ENCODE measurements at regions not wholly inside any gene's neighbourhood (a gene's known extent, or its start where the extent isn't known, plus 50 kb on each side); places are given as distances from the start of the nearest gene placed in this dataset.

DNA sequence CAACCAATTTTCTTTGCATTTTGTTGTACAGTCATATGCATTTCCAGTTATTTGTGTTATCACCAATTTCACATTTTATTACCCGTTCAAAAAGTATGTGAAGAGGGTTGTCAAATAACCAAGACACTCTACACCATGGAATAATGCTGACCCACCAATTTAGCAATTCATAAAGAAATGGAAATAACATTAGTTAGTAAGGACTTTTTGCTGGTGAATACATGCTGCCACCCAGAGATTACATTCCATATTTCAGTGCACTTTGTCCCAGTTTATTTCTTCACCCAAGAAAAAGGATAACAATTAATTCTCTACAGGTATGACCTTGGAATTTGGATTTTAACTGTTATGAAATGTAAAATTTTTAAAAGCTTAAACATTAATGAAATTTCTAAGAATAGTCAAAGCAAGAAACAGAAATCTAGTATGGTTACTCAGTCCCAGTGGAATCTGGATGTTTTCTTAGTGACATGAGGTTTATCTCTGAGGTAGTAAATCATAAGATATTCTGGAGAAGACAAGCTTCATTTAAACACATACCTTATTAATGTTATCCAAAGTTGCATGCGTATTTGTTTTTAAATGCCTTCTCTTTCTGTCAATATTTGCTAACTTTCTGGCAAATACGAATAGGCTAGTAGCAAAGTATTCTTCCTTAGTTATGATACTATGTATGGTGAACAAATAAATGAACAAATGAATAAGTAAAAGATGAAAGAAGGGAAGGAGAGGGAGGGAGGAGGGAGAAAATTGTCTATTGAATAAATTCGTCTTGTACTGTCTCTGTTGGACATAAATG lies 100.6 kb downstream of the CETN3 start:
- no peak overlapping the region for H3K27ac ChIP-seq (ENCODE audit: low read depth, low read length)
- CTCF ChIA-PET = no interaction called here
- TF ChIP-seq, protein P1, sequence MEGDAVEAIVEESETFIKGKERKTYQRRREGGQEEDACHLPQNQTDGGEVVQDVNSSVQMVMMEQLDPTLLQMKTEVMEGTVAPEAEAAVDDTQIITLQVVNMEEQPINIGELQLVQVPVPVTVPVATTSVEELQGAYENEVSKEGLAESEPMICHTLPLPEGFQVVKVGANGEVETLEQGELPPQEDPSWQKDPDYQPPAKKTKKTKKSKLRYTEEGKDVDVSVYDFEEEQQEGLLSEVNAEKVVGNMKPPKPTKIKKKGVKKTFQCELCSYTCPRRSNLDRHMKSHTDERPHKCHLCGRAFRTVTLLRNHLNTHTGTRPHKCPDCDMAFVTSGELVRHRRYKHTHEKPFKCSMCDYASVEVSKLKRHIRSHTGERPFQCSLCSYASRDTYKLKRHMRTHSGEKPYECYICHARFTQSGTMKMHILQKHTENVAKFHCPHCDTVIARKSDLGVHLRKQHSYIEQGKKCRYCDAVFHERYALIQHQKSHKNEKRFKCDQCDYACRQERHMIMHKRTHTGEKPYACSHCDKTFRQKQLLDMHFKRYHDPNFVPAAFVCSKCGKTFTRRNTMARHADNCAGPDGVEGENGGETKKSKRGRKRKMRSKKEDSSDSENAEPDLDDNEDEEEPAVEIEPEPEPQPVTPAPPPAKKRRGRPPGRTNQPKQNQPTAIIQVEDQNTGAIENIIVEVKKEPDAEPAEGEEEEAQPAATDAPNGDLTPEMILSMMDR (IDR thresholded peaks at IDR 0.05; ENCODE audit: low read depth, low read length) = no peak

DNA sequence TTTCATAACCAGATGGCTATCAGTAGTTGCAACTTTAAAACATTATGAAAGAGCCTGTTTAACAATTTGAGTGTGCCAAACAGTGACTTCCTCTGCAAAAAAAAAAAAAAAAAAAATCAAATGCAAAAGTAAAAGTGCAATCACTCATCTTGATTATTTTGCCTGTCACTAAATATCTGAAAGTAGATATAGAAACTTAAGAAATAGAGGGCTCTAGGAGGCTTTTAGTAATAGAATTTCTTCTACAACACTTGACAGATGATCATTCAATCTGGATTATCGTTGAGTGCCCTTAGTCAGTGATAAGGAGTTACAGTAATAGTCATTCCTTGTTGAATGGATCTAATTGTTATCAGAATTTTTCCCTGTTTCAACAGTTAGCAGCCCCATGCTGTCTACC lies 101.8 kb downstream of the CETN3 start:
- DNase-seq (ENCODE audit: low read depth, low spot score) = no peak
- Histone ChIP-seq H3K9me3 (ENCODE audit: control insufficient read depth, insufficient read depth, low read length) (no peaks in the 10 kb centered on the region), H3K27ac (ENCODE audit: low read depth, low read length) (no peak overlapping the region), H3K27me3 (ENCODE audit: control insufficient read depth, insufficient read depth, low read length) (no peaks in the 10 kb centered on the region), H3K4me3 (ENCODE audit: low read depth, low read length) (no peak overlapping the region)
- ChIA-PET CTCF (no interaction called here), POLR2A (no interaction called here)
- TF ChIP-seq, protein P1 (IDR thresholded peaks at IDR 0.05; ENCODE audit: low read depth, low read length) = no peak

More for the DNA sequence above, 100.6 kb downstream of the CETN3 start:
- POLR2A ChIA-PET = no interaction called here
- Histone ChIP-seq H3K27me3 (ENCODE audit: control insufficient read depth, insufficient read depth, low read length) (no peaks in the 10 kb centered on the region), H3K4me3 (ENCODE audit: low read depth, low read length) (no peak overlapping the region), H3K9me3 (ENCODE audit: control insufficient read depth, insufficient read depth, low read length) (no peaks in the 10 kb centered on the region)
- no peak for DNase-seq (ENCODE audit: low read depth, low spot score)

DNA sequence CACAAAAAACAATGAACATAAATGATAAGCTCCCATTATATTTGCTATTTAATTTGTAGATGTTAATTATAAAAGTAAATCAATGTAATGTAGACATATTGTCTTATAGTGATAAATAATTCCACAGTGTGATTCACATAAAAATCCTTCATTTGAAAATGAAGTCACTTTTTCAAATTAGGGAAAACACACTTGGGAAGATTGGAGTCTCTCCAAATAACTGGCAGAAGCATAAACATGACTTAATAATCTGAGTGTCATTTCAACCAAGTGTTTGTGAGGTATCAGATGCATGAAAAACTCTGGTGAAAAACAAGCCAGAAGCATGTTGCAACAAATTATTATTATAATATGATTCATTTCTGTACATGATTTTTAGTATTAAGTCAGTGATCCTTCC lies 102.2 kb downstream of the CETN3 start:
- ChIA-PET POLR2A (no interaction called here), CTCF (no interaction called here)
- Histone ChIP-seq H3K27ac (ENCODE audit: low read depth, low read length) (no peak overlapping the region), H3K27me3 (ENCODE audit: control insufficient read depth, insufficient read depth, low read length) (no peaks in the 10 kb centered on the region), H3K9me3 (ENCODE audit: control insufficient read depth, insufficient read depth, low read length) (no peaks in the 10 kb centered on the region), H3K4me3 (ENCODE audit: low read depth, low read length) (no peak overlapping the region)
- TF ChIP-seq, protein P1 (IDR thresholded peaks at IDR 0.05; ENCODE audit: low read depth, low read length) = no peak
- no peak for DNase-seq (ENCODE audit: low read depth, low spot score)

DNA sequence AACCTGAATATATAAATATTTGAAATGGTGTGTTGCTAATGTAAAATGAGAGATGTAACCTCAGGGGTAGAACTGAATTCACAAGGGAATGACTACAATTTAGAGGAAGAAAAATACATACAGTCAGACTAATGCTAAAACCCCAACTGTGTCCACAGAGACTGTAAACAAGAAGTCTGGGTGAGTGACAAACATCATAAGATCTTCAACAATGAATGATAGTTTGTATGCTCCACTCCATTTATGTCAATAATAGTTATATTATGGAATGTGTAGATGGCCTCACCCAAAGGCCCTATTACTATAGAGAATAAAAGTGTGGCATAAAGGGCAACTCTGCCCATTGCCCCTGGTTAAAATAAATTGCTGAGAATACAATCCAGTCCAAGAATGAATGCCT lies 102.9 kb downstream of the CETN3 start:
- CTCF ChIA-PET = no interaction called here
- POLR2A ChIA-PET = no interaction called here
- TF ChIP-seq, protein P1 (IDR thresholded peaks at IDR 0.05; ENCODE audit: low read depth, low read length) = no peak

DNA sequence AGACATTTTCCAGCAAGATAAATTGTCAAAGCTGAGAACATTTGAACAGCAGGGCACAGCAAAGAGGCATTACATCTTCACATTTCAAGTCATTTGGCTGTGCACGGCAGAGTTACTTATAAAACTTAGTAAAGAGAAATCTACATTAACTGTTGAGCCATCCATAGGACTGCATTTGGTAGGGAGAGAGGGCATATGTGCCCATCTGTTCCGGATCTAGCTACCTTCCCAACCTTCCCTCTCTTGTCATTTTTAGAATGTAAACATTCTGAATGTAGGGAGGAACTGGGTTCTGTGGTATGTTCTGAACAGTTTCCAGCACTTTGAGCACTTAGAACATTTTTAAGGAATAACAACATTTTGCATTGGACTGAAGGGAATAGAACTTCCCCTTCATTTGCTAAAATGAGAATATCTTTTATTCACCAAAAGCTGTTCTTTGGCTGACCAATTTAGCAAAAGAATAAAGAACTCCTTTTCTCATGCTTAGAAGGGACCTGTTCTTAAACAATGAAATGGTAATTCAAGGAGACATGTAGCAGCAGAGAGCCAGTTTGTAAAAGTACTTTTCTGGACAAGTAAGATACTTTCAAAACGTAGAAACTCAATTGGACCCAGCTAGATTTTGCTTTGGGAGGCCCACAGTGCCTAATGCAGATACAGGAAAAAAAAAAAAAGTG lies 104.4 kb downstream of the CETN3 start:
- POLR2A ChIA-PET = no interaction called here

More for the DNA sequence above, 102.9 kb downstream of the CETN3 start:
- no peak for DNase-seq (ENCODE audit: low read depth, low spot score)
- Histone ChIP-seq H3K9me3 (ENCODE audit: control insufficient read depth, insufficient read depth, low read length) (no peaks in the 10 kb centered on the region), H3K27ac (ENCODE audit: low read depth, low read length) (no peak overlapping the region), H3K4me3 (ENCODE audit: low read depth, low read length) (no peak overlapping the region), H3K27me3 (ENCODE audit: control insufficient read depth, insufficient read depth, low read length) (no peaks in the 10 kb centered on the region)

More for the DNA sequence above, 104.4 kb downstream of the CETN3 start:
- Histone ChIP-seq H3K4me3 (ENCODE audit: low read depth, low read length) (no peak overlapping the region), H3K27ac (ENCODE audit: low read depth, low read length) (no peak overlapping the region), H3K9me3 (ENCODE audit: control insufficient read depth, insufficient read depth, low read length) (no peaks in the 10 kb centered on the region), H3K27me3 (ENCODE audit: control insufficient read depth, insufficient read depth, low read length) (no peaks in the 10 kb centered on the region)
- DNase-seq (ENCODE audit: low read depth, low spot score) = no peak
- CTCF ChIA-PET = interaction anchor here (1.4 kb wide), 1 partner anchor 40 kb away, joined by 7 read pairs; no protein-coding TSS in a partner anchor
- TF ChIP-seq, protein P1 (IDR thresholded peaks at IDR 0.05; ENCODE audit: low read depth, low read length) = no peak

Measured in AG04450 (cell line).